ENCODE measurements at regions not wholly inside any gene's neighbourhood (a gene's known extent, or its start where the extent isn't known, plus 50 kb on each side); places are given as distances from the start of the nearest gene placed in this dataset.

GRCh38 chr15:87614704-87615103, 641.8 kb downstream of the NTRK3 start:
- no peak overlapping the region for H3K4me3 ChIP-seq (replicated peaks; ENCODE audit: insufficient read depth, low read length)
- no peak overlapping the region for H3K27ac ChIP-seq (replicated peaks)
- no peaks in the 10 kb centered on the region for H3K27me3 ChIP-seq (ENCODE audit: insufficient read depth, poor library complexity, severe bottlenecking)
- DNase-seq (ENCODE audit: low read depth in 1 of 2, low spot score in 1 of 2): no peak
- TF ChIP-seq SPI1 (IDR thresholded peaks at IDR 0.05; ENCODE audit: borderline replicate concordance, low read depth) (no peak), POLR2AphosphoS5 (IDR thresholded peaks at IDR 0.05; ENCODE audit: low read depth) (no peak), CTCF (IDR thresholded peaks at IDR 0.05; ENCODE audit: insufficient read depth, low read length) (no peak), GABPA (IDR thresholded peaks at IDR 0.05; ENCODE audit: low read depth) (no peak)
- TF ChIP-seq, protein P1, sequence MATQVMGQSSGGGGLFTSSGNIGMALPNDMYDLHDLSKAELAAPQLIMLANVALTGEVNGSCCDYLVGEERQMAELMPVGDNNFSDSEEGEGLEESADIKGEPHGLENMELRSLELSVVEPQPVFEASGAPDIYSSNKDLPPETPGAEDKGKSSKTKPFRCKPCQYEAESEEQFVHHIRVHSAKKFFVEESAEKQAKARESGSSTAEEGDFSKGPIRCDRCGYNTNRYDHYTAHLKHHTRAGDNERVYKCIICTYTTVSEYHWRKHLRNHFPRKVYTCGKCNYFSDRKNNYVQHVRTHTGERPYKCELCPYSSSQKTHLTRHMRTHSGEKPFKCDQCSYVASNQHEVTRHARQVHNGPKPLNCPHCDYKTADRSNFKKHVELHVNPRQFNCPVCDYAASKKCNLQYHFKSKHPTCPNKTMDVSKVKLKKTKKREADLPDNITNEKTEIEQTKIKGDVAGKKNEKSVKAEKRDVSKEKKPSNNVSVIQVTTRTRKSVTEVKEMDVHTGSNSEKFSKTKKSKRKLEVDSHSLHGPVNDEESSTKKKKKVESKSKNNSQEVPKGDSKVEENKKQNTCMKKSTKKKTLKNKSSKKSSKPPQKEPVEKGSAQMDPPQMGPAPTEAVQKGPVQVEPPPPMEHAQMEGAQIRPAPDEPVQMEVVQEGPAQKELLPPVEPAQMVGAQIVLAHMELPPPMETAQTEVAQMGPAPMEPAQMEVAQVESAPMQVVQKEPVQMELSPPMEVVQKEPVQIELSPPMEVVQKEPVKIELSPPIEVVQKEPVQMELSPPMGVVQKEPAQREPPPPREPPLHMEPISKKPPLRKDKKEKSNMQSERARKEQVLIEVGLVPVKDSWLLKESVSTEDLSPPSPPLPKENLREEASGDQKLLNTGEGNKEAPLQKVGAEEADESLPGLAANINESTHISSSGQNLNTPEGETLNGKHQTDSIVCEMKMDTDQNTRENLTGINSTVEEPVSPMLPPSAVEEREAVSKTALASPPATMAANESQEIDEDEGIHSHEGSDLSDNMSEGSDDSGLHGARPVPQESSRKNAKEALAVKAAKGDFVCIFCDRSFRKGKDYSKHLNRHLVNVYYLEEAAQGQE (IDR thresholded peaks at IDR 0.05; ENCODE audit: insufficient replicate concordance, low read depth): no peak

DNA sequence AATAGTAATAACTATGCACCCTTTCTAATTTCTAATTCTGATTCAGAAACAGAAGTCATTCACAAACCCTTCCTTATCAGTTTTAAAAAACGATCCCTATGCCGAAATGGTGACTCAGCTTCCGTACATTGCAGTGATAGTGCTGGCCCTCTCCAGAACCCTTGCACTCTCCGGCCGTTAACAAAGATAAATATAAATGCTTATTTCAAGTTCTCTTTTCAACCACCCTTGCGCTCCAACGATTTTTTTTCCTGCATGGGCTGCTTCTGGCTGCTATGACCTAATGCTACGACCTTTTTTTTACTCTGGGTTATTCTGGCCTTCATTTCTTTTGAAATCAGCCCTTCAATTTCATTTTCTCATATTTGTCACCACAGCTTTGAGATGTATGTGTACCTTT, 646.2 kb downstream of the NTRK3 start:
- Histone ChIP-seq H3K27ac (replicated peaks) (no peak overlapping the region), H3K27me3 (ENCODE audit: insufficient read depth, poor library complexity, severe bottlenecking) (no peaks in the 10 kb centered on the region), H3K4me3 (replicated peaks; ENCODE audit: insufficient read depth, low read length) (no peak overlapping the region)
- TF ChIP-seq, protein P1 (IDR thresholded peaks at IDR 0.05; ENCODE audit: insufficient replicate concordance, low read depth): no peak
- TF ChIP-seq SPI1 (IDR thresholded peaks at IDR 0.05; ENCODE audit: borderline replicate concordance, low read depth) (no peak), GABPA (IDR thresholded peaks at IDR 0.05; ENCODE audit: low read depth) (no peak), CTCF (IDR thresholded peaks at IDR 0.05; ENCODE audit: insufficient read depth, low read length) (no peak), POLR2AphosphoS5 (IDR thresholded peaks at IDR 0.05; ENCODE audit: low read depth) (no peak)
- no peak for DNase-seq (ENCODE audit: low read depth in 1 of 2, low spot score in 1 of 2)

DNA sequence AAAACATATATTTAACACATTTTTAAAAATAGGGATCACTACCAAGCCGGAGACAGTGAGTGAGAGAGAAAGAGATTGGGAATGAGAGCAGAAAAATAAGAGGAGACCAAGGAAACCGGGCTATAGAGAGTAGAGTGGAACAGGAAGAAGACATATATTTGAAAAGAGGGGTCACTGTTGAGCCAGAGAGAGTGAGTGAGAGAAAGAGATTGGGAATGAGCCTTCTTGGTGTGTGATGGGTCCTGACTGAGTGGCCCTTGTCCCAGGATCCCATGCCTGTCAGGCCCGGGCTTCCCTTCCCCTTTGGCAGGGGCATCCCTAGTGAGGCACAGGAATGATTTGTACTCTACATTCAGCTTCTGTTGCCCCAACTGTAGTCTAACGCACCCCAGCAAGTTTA, 646.6 kb downstream of the NTRK3 start:
- Histone ChIP-seq H3K4me3 (replicated peaks; ENCODE audit: insufficient read depth, low read length) (no peak overlapping the region), H3K27ac (replicated peaks) (no peak overlapping the region), H3K27me3 (ENCODE audit: insufficient read depth, poor library complexity, severe bottlenecking) (no peaks in the 10 kb centered on the region)
- no peak for TF ChIP-seq POLR2AphosphoS5 (IDR thresholded peaks at IDR 0.05; ENCODE audit: low read depth)
- no peak for TF ChIP-seq GABPA (IDR thresholded peaks at IDR 0.05; ENCODE audit: low read depth)
- TF ChIP-seq SPI1 (IDR thresholded peaks at IDR 0.05; ENCODE audit: borderline replicate concordance, low read depth): no peak
- TF ChIP-seq CTCF (IDR thresholded peaks at IDR 0.05; ENCODE audit: insufficient read depth, low read length): no peak
- TF ChIP-seq, protein P1 (IDR thresholded peaks at IDR 0.05; ENCODE audit: insufficient replicate concordance, low read depth): no peak
- DNase-seq (ENCODE audit: low read depth in 1 of 2, low spot score in 1 of 2): no peak

Measured in HL-60 (cell line).